NCI-H2196 treated with DMSO at 0.1 percent for 48 hours (cell line): ENCODE measurements at regions not wholly inside any gene's neighbourhood (a gene's known extent, or its start where the extent isn't known, plus 50 kb on each side); places are given as distances from the start of the nearest gene placed in this dataset.
"Not testable (repeated sequence)": the region's sequence is repeated elsewhere in the genome, so short reads cannot be mapped to it uniquely, and the experiment has no call there.

Experiments used
- DNase-seq: peaks from one replicate; lab custom pipeline; 2025; ENCODE audit not compliant: unreplicated experiment; lab: John Stamatoyannopoulos, UW

DNA sequence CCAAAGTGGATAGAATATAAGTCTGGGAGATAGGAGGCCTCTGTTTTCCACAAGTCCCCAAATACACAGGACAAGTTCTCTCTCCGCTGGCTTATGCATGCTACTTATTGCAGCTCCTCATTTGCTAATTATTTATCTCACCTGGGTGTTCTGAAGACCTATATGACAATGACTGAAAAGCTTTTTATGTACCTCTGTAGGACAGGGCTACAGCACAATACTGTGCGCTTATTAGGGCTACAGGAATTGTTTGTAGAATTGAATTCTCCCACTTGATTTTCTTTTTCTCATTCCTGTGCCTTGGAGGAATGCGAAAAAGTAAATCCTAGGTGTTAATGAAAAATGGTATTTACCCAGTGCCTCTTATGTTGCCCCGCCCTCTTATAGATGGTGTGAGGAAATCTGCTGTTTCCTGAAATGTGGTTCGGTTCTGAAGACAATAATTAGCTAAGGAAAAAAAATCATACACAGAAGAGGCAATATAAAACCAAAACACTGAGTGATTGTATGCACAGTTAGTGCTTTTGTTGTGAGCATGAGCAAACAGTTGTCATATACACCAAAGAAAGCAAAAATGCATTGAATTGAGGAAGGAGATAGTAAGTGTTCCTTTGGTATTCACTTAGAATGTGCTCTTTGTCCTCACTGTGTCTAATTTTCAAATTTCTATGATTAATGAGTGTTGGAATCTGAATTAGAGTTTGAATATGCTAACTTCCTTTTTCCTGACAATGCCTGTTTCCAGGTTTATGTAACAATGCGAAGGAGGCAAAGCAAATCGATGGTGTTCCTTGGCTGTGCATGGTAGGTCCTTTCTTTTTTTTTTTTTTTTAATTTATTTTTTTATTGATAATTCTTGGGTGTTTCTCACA lies 78.7 kb upstream of the PNPT1 start:
- DNase-seq, result no peak

DNA sequence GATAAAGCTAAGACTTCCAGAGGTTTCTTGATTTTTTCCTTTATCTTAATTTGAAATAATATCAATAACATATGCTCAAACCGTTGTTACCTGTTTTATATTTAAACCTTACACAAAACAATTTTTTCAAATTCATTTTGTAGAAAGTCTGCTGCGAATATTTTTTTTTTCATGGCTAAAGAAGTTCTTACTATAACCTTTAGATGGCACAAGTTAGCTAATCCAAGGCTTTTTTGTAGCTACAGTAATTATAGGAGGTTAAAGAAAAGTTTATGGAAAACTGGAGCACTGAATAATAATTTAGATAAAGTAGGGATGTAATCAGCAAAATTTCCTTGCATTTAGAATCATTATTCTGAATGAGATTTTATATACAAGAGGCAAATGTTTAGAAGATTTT lies 78.0 kb upstream of the PNPT1 start:
- peak; percentile 6 for DNase-seq

DNA sequence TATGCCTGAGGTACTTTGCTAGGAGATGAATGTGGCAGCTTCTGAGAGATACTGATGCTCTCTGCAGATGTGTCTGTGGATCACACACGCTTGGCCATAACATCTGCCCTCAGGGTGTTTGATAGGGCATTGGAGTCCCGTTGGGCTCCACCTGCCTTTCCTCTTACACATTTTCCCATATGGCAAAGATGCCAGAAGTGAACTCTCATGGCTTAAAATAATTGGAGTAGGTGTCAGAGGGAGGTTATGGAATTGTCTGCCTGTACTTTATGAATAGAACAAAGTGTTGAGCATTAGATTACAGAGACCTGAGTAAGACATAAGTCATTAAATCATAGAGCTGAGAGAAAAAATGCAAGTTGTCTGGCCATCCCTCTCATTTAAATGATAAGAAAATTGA lies 75.3 kb upstream of the PNPT1 start:
- no peak for DNase-seq

DNA sequence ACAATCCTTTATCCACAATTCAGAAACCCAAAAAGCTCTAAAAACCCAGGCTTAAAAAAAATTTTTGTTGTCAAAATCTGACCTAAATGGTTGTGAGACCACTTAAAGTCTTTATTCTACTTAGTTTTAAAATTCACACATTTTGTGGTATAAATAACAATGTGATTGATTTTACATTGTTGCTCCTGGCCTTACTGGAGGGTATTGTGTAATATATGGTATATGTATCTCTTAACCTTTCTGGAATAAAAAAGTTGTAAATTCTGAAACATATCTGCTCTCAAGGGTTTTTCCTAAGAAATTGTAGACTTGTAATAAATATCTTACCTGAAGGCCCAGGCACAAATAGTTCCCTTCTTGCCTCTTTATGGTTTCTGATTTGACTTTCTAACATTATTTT lies 73.3 kb upstream of the PNPT1 start:
- DNase-seq, result no peak

DNA sequence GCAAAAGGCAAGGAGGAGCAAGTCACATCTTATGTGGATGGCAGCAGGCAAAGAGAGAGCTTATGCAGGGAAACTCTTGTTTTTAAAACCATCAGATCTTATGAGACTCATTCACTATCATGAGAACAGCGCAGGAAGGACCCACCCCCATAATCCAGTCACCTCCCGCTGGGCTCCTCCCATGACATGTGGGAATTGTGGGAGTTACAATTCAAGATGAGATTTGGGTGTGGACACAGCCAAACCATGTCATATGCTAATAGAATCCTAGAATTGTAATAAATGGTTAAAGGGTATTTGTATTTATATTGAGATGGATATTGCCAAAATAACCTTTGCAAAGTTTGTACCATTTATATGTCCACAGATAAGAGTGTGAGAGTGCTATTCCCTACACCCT lies 72.1 kb upstream of the PNPT1 start:
- not testable (repeated sequence) for DNase-seq

DNA sequence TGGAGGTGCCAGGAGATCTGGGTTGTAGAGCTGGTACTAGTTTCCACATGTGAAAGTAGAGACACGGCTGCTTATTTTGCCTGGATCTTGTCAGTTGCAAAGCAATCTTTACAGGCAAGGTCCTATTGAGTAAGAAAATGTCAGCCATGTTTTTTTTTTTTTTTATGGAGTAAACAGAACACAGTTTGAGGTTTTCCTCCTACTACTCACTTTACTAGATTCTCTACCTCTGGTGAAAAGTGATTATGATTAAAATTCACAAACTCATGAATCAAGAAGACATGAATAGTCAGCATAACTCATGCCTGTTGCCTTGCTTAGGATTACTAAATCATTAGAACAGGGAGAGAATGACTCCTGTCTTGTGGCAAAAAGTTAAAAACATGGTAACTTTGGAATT lies 70.1 kb upstream of the PNPT1 start:
- no peak for DNase-seq

DNA sequence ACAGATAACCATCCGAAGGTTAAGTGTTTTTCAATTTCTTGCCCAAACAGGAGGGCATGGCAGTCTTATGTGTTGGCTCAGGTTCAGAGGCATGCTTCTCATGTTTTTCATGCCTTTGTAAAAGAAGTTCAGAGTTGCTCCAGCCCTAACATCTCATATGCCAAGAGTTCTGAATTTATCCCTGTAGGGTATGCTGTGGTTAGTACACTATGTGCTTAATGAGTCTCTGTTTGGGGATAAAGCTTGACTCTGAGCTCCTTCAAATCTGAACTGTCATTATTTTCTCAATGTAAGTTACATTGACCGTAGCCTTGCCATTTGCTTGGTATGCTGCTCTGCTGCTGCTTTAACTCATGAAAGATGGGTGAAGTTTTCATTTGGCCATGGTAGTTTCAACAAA lies 67.9 kb upstream of the PNPT1 start:
- no peak for DNase-seq

DNA sequence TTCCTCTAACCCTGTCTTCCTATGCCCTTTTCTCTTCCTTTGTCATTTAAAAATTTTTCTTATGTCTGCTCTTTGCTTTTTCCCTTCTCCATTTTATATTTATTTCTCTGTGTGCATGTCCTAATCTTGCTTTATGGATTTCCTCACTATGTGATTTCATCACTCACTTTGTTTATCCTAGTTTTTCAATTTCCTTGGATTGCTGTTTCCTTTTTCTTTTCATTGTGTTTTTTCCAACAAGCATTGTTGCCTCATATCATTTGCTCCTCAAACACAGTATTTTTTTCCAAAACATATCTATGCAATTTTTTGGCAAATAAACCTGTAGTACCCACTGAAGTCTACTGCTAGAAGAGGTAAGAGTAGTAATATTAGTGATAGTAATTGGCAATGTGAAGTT lies 67.4 kb upstream of the PNPT1 start:
- DNase-seq, result no peak

DNA sequence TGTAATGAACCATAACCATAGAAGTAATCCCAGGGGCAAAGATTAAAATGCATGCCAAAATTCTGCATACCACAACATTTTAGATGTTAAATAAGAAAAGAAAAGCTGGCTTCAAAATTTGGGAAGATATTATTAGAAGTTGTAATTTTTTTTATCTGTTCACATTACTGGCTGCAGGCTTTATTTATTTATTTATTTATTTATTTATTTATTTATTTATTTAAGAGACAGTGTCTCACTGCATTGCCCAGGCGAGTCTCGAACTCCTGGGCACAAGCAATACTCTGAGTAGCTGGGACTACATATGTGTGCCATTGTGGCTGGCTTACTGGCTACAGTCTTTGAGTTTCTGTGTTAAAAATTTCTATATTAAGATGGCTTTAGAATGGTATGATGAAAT lies 66.5 kb upstream of the PNPT1 start:
- no peak for DNase-seq

DNA sequence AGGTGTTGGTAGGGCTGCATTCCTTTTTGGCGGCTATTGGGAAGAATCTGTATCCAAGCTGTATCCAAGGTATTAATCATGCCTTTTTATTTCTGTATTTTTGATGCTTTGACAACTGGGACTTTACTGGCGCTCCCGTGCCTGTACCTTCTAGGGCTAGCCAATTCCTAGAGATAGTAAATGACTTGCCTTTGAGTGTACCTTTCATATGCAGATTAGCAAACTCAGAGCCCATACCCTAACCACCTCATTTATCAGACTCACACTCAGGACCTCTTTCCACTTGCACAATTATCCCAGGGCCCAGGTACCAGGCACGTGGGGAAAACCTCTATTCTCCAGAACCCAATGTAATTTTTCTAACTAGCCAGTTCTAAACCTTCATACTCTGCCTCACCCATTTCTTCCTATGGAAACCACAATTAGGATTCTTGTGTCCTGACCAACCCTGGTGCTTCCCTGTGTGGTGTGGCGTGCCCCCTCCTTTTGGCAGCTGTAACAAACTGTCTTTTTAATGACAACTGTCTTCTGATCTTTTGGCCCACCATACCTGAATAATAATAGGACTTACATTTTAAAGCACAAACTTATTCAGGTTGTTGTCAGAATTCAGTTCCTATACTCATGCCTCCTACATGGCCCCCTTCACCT lies 65.8 kb upstream of the PNPT1 start:
- no peak for DNase-seq

DNA sequence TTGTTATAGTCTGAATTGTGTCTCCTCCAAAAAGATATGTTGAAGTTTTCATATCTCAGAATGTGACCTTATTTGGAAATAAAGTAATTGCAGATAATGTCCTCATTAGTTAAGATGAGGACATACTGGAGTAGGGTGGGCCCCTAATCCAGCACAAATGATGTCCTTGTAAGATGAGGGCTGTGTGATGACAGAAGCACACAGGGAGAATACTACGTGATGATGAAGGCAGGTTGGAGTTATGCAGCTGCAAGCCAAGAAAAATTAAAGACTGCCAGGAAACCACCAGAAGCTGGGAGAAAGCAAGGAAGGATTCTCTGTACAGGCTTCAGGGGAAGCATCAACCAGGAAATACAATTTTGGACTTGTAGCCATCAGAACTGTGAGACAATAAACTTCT lies 58.3 kb upstream of the PNPT1 start:
- DNase-seq, result no peak

DNA sequence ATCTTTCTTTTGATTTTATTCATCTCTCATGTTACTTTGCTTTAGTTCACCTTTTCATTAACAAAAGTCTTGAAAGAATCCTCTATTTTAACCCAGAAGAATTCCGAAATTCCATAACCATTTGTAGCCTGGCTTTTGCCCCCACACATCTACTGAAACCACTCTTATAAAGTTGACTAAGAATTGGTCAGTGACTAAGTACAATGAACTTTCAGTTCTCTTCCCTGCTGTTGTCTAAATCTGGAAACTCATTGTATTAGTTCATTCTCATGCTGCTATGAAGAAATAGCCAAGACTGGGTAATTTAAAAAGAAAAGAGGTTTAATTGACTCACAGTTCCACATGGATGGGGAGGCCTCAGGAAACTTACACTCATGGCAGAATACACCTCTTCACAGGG lies 49.9 kb upstream of the PNPT1 start:
- no peak for DNase-seq
